GM12874 (cell line): ENCODE measurements at regions not wholly inside any gene's neighbourhood (a gene's known extent, or its start where the extent isn't known, plus 50 kb on each side); places are given as distances from the start of the nearest gene placed in this dataset.

Source experiments
- CTCF ChIP-seq: IDR thresholded peaks from 2 replicates; pipeline ENCODE4 v1.5.1; 2011; ENCODE audit warnings: low read depth, mild to moderate bottlenecking, control low read depth, low read length, moderate library complexity; ENCODE audit not compliant: insufficient read depth

- TF ChIP-seq CTCF, result no peak
Observed at GRCh38 chr9:81313877-81314276, 375.5 kb downstream of the TLE1 start.

- TF ChIP-seq CTCF, result no peak
Observed at GRCh38 chr9:81312346-81312745, 377.0 kb downstream of the TLE1 start.

GRCh38 chr9:81308404-81308803 is 380.9 kb downstream of the TLE1 start:
- TF ChIP-seq CTCF, result no peak

- TF ChIP-seq CTCF, result no peak
Observed at GRCh38 chr9:81305561-81306182, 383.7 kb downstream of the TLE1 start.

DNA sequence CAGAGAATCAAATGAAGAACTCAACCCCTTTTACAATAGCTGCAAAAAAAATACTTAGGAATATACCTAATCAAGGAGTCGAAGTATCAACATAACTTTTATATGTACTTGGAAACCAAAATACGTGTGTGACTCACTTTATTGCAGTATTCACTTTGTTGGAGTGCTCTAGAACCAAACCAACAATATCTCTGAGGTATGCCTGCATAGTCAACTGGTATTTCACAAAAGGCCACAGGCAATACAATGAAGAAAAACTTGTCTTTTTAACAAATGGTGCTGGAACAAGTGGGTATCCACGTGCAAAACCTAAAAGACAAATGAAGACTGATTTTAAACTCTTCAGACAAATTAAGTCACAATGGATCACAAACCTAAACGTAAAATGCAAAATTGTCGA is 385.7 kb downstream of the TLE1 start:
- no peak for TF ChIP-seq CTCF

- no peak for TF ChIP-seq CTCF
Observed at GRCh38 chr9:81293651-81294050, 395.7 kb downstream of the TLE1 start.

GRCh38 chr9:81292056-81292805 is 397.1 kb downstream of the TLE1 start:
- TF ChIP-seq CTCF, result no peak
